ENCODE measurements at regions not wholly inside any gene's neighbourhood (a gene's known extent, or its start where the extent isn't known, plus 50 kb on each side); places are given as distances from the start of the nearest gene placed in this dataset.

- peak overlapping the region; percentile 97 for H3K27ac Mint-ChIP-seq
- peak; percentile 85 for DNase-seq
- H3K27me3 Mint-ChIP-seq (ENCODE audit: insufficient read depth), result peaks cover 2% of the 10 kb centered on the region
- H3K36me3 Mint-ChIP-seq (ENCODE audit: low read depth), result 0 out of 2 replicates have a peak, but pooled peaks cover 7% of the 10 kb centered on the region
- no peaks in the 10 kb centered on the region; the same call in 1 of the 2 replicates for H3K9me3 Mint-ChIP-seq
- TF ChIP-seq, protein P1, sequence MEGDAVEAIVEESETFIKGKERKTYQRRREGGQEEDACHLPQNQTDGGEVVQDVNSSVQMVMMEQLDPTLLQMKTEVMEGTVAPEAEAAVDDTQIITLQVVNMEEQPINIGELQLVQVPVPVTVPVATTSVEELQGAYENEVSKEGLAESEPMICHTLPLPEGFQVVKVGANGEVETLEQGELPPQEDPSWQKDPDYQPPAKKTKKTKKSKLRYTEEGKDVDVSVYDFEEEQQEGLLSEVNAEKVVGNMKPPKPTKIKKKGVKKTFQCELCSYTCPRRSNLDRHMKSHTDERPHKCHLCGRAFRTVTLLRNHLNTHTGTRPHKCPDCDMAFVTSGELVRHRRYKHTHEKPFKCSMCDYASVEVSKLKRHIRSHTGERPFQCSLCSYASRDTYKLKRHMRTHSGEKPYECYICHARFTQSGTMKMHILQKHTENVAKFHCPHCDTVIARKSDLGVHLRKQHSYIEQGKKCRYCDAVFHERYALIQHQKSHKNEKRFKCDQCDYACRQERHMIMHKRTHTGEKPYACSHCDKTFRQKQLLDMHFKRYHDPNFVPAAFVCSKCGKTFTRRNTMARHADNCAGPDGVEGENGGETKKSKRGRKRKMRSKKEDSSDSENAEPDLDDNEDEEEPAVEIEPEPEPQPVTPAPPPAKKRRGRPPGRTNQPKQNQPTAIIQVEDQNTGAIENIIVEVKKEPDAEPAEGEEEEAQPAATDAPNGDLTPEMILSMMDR (IDR thresholded peaks at IDR 0.05), result no peak
- peak overlapping the region; percentile 85 for H3K4me3 Mint-ChIP-seq
- peaks cover 89% of the 10 kb centered on the region for H3K4me1 Mint-ChIP-seq (ENCODE audit: low read depth)
These were observed 76.5 kb upstream of the APCDD1 start for GRCh38 chr18:10377956-10378355.

- Mint-ChIP-seq H3K27ac (peak overlapping the region; percentile 97), H3K4me3 (peak overlapping the region; percentile 85)
These were observed 75.6 kb upstream of the APCDD1 start for GRCh38 chr18:10378688-10379420.

DNA sequence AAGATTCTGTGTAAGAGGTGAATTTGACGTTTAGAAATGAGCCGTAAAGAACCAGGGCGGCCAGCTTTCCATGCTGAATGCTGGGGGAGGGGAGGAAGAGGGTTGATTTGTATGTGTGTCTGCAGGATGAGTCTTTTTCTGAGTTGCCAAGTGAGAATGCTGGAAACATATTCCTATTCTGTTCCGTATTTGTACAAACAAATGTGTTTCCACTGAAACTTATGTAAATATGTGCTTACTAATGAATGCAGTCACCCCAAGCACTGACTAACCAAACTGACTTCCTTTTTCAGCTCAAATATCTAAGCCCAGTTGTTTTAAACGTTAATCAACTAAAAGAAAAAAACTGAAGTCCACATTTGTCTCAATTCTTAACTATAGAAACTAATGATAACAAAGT lies 74.9 kb upstream of the APCDD1 start:
- Mint-ChIP-seq H3K4me3 (peak overlapping the region; percentile 85), H3K9me3 (no peaks in the 10 kb centered on the region; the same call in 1 of the 2 replicates), H3K4me1 (ENCODE audit: low read depth) (peaks cover 83% of the 10 kb centered on the region), H3K27me3 (ENCODE audit: insufficient read depth) (peaks cover 2% of the 10 kb centered on the region), H3K27ac (peak overlapping the region; percentile 97), H3K36me3 (ENCODE audit: low read depth) (0 out of 2 replicates have a peak, but pooled peaks cover 7% of the 10 kb centered on the region)
- peak; percentile 85 for DNase-seq
- TF ChIP-seq, protein P1 (IDR thresholded peaks at IDR 0.05), result no peak

More at GRCh38 chr18:10378688-10379420, 75.6 kb upstream of the APCDD1 start:
- TF ChIP-seq, protein P1 (IDR thresholded peaks at IDR 0.05), result no peak
- 0 out of 2 replicates have a peak, but pooled peaks cover 7% of the 10 kb centered on the region for H3K36me3 Mint-ChIP-seq (ENCODE audit: low read depth)
- peaks cover 2% of the 10 kb centered on the region for H3K27me3 Mint-ChIP-seq (ENCODE audit: insufficient read depth)
- peak; percentile 82 for DNase-seq
- peaks cover 90% of the 10 kb centered on the region for H3K4me1 Mint-ChIP-seq (ENCODE audit: low read depth)
- no peaks in the 10 kb centered on the region; the same call in 1 of the 2 replicates for H3K9me3 Mint-ChIP-seq

- TF ChIP-seq, protein P1 (IDR thresholded peaks at IDR 0.05), result no peak
- Mint-ChIP-seq H3K27ac (peak overlapping the region; percentile 2; the same call in 1 of the 2 replicates), H3K4me1 (ENCODE audit: low read depth) (peaks cover 66% of the 10 kb centered on the region), H3K4me3 (no peak overlapping the region), H3K36me3 (ENCODE audit: low read depth) (0 out of 2 replicates have a peak, but pooled peaks cover 7% of the 10 kb centered on the region), H3K9me3 (no peaks in the 10 kb centered on the region; the same call in 1 of the 2 replicates), H3K27me3 (ENCODE audit: insufficient read depth) (no peaks in the 10 kb centered on the region; the same call in 1 of the 2 replicates)
- no peak for DNase-seq
These were observed 72.9 kb upstream of the APCDD1 start for GRCh38 chr18:10381516-10381915.

DNA sequence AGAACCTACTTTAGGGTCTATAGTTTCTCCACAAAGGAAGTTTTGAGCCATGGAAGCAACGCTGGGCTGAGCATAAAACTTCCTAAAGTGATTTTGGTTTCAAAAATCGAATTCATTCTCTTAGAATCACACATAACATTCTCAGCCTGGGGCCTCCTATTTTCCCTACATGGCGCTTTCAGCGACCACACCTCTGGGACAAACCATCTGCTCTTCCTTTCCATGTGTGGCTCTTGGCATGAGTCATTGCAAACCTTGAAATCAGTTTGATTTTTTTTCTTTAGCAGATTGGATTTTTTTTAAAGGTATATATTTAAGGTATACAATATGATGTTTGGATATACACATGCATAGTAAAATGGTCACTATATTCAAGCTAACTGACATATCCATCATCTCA lies 72.5 kb upstream of the APCDD1 start:
- peaks cover 66% of the 10 kb centered on the region for H3K4me1 Mint-ChIP-seq (ENCODE audit: low read depth)
- TF ChIP-seq, protein P1 (IDR thresholded peaks at IDR 0.05), result no peak
- no peak overlapping the region for H3K4me3 Mint-ChIP-seq
- H3K27ac Mint-ChIP-seq, result peak overlapping the region; percentile 2; the same call in 1 of the 2 replicates
- no peaks in the 10 kb centered on the region; the same call in 1 of the 2 replicates for H3K9me3 Mint-ChIP-seq
- 0 out of 2 replicates have a peak, but pooled peaks cover 7% of the 10 kb centered on the region for H3K36me3 Mint-ChIP-seq (ENCODE audit: low read depth)
- DNase-seq, result no peak
- no peaks in the 10 kb centered on the region for H3K27me3 Mint-ChIP-seq (ENCODE audit: insufficient read depth)
